ENCODE measurements at regions not wholly inside any gene's neighbourhood (a gene's known extent, or its start where the extent isn't known, plus 50 kb on each side); places are given as distances from the start of the nearest gene placed in this dataset.

GRCh38 chr15:96678386-96678785 is 347.9 kb downstream of the NR2F2 start:
- TF ChIP-seq CTCF (IDR thresholded peaks at IDR 0.05; ENCODE audit: borderline replicate concordance, extremely low read depth, low read length, poor library complexity, severe bottlenecking) (no peak), EZH2 (IDR thresholded peaks at IDR 0.05; ENCODE audit: borderline replicate concordance, low read depth, low read length, severe bottlenecking) (no peak)
- Histone ChIP-seq H3K4me3 (ENCODE audit: low read depth in 1 of 2, low read length in 2 of 2) (no peak overlapping the region), H4K20me1 (ENCODE audit: insufficient read depth, low read length) (no peaks in the 10 kb centered on the region), H3K4me2 (ENCODE audit: insufficient read depth, low read length) (no peak overlapping the region), H3K9me3 (ENCODE audit: insufficient read depth, low read length, severe bottlenecking) (no peaks in the 10 kb centered on the region), H3K4me1 (ENCODE audit: insufficient read depth, low read length) (no peaks in the 10 kb centered on the region), H3K9ac (ENCODE audit: low read depth, low read length) (no peak overlapping the region), H3K27me3 (ENCODE audit: insufficient read depth, low read length, poor library complexity) (no peaks in the 10 kb centered on the region), H3K27ac (ENCODE audit: low read length) (no peak overlapping the region), H3K79me2 (ENCODE audit: insufficient read depth, low read length) (no peaks in the 10 kb centered on the region), H2AFZ (ENCODE audit: low read depth, low read length) (no peak overlapping the region), H3K36me3 (ENCODE audit: insufficient read depth, low read length) (no peaks in the 10 kb centered on the region)
- ATAC-seq (ENCODE audit: insufficient read depth, low read depth) (no peak), DNase-seq (no peak)

- Histone ChIP-seq H3K9me3 (ENCODE audit: insufficient read depth, low read length, severe bottlenecking) (no peaks in the 10 kb centered on the region), H3K36me3 (ENCODE audit: insufficient read depth, low read length) (no peaks in the 10 kb centered on the region), H3K4me1 (ENCODE audit: insufficient read depth, low read length) (no peaks in the 10 kb centered on the region), H3K27me3 (ENCODE audit: insufficient read depth, low read length, poor library complexity) (no peaks in the 10 kb centered on the region), H3K4me2 (ENCODE audit: insufficient read depth, low read length) (no peak overlapping the region), H4K20me1 (ENCODE audit: insufficient read depth, low read length) (no peaks in the 10 kb centered on the region), H2AFZ (ENCODE audit: low read depth, low read length) (no peak overlapping the region), H3K27ac (ENCODE audit: low read length) (no peak overlapping the region), H3K4me3 (ENCODE audit: low read depth in 1 of 2, low read length in 2 of 2) (no peak overlapping the region), H3K9ac (ENCODE audit: low read depth, low read length) (no peak overlapping the region), H3K79me2 (ENCODE audit: insufficient read depth, low read length) (no peaks in the 10 kb centered on the region)
- DNase-seq (no peak), ATAC-seq (ENCODE audit: insufficient read depth, low read depth) (no peak)
- TF ChIP-seq CTCF (IDR thresholded peaks at IDR 0.05; ENCODE audit: borderline replicate concordance, extremely low read depth, low read length, poor library complexity, severe bottlenecking), result no peak
- TF ChIP-seq EZH2 (IDR thresholded peaks at IDR 0.05; ENCODE audit: borderline replicate concordance, low read depth, low read length, severe bottlenecking), result no peak
These were observed 357.0 kb downstream of the NR2F2 start for GRCh38 chr15:96687388-96688107.

GRCh38 chr15:96690733-96691132 is 360.2 kb downstream of the NR2F2 start:
- no peak for ATAC-seq (ENCODE audit: insufficient read depth, low read depth)
- Histone ChIP-seq H3K4me3 (ENCODE audit: low read depth in 1 of 2, low read length in 2 of 2) (no peak overlapping the region), H3K79me2 (ENCODE audit: insufficient read depth, low read length) (no peaks in the 10 kb centered on the region), H3K4me2 (ENCODE audit: insufficient read depth, low read length) (no peak overlapping the region), H3K36me3 (ENCODE audit: insufficient read depth, low read length) (no peaks in the 10 kb centered on the region), H3K4me1 (ENCODE audit: insufficient read depth, low read length) (no peaks in the 10 kb centered on the region), H4K20me1 (ENCODE audit: insufficient read depth, low read length) (no peaks in the 10 kb centered on the region), H3K27me3 (ENCODE audit: insufficient read depth, low read length, poor library complexity) (no peaks in the 10 kb centered on the region), H3K27ac (ENCODE audit: low read length) (no peak overlapping the region), H3K9me3 (ENCODE audit: insufficient read depth, low read length, severe bottlenecking) (no peaks in the 10 kb centered on the region), H2AFZ (ENCODE audit: low read depth, low read length) (no peak overlapping the region), H3K9ac (ENCODE audit: low read depth, low read length) (no peak overlapping the region)
- DNase-seq, result no peak
- TF ChIP-seq CTCF (IDR thresholded peaks at IDR 0.05; ENCODE audit: borderline replicate concordance, extremely low read depth, low read length, poor library complexity, severe bottlenecking), result no peak
- TF ChIP-seq EZH2 (IDR thresholded peaks at IDR 0.05; ENCODE audit: borderline replicate concordance, low read depth, low read length, severe bottlenecking), result no peak
